ENCODE measurements at regions not wholly inside any gene's neighbourhood (a gene's known extent, or its start where the extent isn't known, plus 50 kb on each side); places are given as distances from the start of the nearest gene placed in this dataset.

DNA sequence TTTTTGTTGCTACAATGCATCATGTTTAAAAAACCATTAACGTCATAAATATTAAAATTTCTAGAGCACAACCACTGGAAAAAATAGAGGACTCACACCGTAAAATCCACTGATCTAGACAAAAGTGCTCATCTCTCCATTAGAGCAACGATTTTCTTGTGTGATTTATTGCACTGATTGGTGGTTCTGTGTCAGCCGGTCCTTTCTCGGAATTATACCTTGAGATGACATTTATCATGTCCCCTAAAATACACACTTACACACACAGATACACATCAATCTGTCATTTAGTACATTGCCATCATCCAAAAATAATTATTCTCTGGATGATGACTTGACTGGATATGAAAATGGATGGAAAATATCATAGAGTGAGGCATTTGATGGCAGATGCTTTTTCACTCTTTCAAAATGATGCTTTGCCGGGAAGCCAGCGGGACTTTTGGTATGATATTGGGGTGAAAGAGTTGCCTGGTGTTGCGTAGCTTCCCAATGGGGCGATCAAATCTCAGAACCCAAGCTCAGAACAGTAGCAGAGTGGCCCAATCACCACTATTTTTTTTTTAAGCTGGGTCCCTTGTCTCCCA is 226.6 kb downstream of the GAS1 start:
- Histone ChIP-seq H3K9me3 (ENCODE audit: control insufficient read depth in 4 of 4, insufficient read depth in 3 of 4, low read length in 3 of 4) (no peaks in the 10 kb centered on the region), H3K4me3 (no peak overlapping the region), H3K4me1 (ENCODE audit: control insufficient read depth in 5 of 5, insufficient read depth in 5 of 5, low read length in 5 of 5) (peaks cover 0 to 17% (median 4%) of the 10 kb centered on the region in 5 donors), H3K27ac (ENCODE audit: low read depth in 1 of 2, low read length in 1 of 2) (no peak overlapping the region), H3K9ac (ENCODE audit: insufficient read depth in 1 of 2, low read length in 2 of 2) (no peak overlapping the region), H3K36me3 (ENCODE audit: control insufficient read depth in 4 of 4, insufficient read depth in 4 of 4, low read length in 4 of 4) (no peaks in the 10 kb centered on the region), H3K27me3 (ENCODE audit: control insufficient read depth in 3 of 3, insufficient read depth in 3 of 3, low read length in 2 of 3) (peaks cover 0 to 2% (median 0%) of the 10 kb centered on the region in 3 donors)
- DNase-seq (no peak), ATAC-seq (ENCODE audit: insufficient read depth, low FRiP score) (no peak)
- TF ChIP-seq, protein P1, sequence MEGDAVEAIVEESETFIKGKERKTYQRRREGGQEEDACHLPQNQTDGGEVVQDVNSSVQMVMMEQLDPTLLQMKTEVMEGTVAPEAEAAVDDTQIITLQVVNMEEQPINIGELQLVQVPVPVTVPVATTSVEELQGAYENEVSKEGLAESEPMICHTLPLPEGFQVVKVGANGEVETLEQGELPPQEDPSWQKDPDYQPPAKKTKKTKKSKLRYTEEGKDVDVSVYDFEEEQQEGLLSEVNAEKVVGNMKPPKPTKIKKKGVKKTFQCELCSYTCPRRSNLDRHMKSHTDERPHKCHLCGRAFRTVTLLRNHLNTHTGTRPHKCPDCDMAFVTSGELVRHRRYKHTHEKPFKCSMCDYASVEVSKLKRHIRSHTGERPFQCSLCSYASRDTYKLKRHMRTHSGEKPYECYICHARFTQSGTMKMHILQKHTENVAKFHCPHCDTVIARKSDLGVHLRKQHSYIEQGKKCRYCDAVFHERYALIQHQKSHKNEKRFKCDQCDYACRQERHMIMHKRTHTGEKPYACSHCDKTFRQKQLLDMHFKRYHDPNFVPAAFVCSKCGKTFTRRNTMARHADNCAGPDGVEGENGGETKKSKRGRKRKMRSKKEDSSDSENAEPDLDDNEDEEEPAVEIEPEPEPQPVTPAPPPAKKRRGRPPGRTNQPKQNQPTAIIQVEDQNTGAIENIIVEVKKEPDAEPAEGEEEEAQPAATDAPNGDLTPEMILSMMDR (IDR thresholded peaks at IDR 0.05; ENCODE audit: control extremely low read depth, extremely low read depth) = no peak
- WGBS, 2 donors = 91 to 94% methylated on average over 9 of the region's 9 CpGs

DNA sequence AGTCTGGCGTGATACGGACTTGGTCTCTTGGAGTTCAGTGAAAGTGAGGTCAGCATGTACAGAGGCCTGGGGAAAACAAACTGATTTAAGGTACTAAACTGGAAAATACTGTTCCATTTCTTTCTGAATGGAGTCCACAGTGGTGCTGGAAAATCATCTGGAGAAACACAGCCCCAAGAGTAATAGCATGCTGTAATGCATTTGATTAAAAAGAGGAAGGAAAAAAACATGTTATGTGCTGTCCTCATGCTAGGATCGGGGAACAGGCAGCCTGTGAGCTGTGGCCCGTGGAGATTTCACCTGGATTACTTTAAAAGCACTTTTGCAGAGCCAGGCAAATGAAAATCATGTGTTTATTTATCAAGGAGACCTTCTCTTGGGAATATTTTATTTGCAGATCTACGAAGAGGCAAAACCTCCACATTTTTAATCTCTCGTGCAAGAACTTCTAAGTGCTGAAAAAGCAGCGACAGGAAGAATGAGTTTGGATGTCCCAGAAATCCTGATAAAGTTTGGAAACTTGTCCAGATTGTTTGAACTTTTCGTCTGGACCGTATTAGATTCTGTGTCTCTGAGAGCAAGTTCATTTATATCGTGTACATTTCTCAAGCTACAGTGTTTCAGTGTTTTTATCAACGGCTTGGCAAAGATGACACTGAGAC is 228.8 kb downstream of the GAS1 start:
- TF ChIP-seq, protein P1 (IDR thresholded peaks at IDR 0.05; ENCODE audit: control extremely low read depth, extremely low read depth) = no peak
- H3K36me3 ChIP-seq (ENCODE audit: control insufficient read depth in 4 of 4, insufficient read depth in 4 of 4, low read length in 4 of 4) = no peaks in the 10 kb centered on the region
- H3K9me3 ChIP-seq (ENCODE audit: control insufficient read depth in 4 of 4, insufficient read depth in 3 of 4, low read length in 3 of 4) = no peaks in the 10 kb centered on the region
- ATAC-seq (ENCODE audit: insufficient read depth, low FRiP score) (no peak), DNase-seq (peak in 1 of 3 donors; percentile 37)
- H3K4me3 ChIP-seq = no peak overlapping the region
- WGBS, 2 donors = 73 to 76% methylated on average over 11 of the region's 11 CpGs
- no peak overlapping the region for H3K9ac ChIP-seq (ENCODE audit: insufficient read depth in 1 of 2, low read length in 2 of 2)
- peaks cover 0 to 2% (median 0%) of the 10 kb centered on the region in 3 donors for H3K27me3 ChIP-seq (ENCODE audit: control insufficient read depth in 3 of 3, insufficient read depth in 3 of 3, low read length in 2 of 3)
- peaks cover 0 to 17% (median 4%) of the 10 kb centered on the region in 5 donors for H3K4me1 ChIP-seq (ENCODE audit: control insufficient read depth in 5 of 5, insufficient read depth in 5 of 5, low read length in 5 of 5)
- peak overlapping the region in 1 of 2 donors; percentile 37 for H3K27ac ChIP-seq (ENCODE audit: low read depth in 1 of 2, low read length in 1 of 2)

DNA sequence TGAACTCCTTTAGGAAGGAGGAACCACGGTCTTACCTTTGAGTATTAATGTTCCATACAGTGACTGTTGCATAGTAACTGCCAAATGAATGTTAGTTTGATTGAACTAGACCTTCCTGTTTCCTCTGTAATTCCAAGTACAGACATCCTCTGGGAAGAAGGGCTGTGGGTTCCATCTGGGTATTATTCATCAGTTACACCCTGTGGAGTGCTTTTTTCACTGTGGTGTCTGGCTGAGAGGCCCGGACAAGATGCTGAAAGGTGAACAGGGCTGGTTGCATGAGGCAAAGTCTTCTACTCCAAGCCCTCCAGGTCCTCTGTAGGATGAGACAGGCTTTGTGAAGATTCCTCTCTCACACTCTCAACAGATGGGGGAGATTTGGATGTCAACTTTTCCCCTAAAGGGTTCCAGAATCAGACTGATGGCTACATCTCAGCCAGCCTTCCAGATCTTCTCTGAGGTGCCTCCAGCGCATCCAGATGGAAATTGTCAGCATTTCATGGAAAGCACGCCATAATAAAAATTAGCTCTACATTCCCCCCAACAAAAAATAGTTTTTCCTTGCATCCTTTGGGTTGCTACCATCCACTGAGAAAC is 230.9 kb downstream of the GAS1 start:
- 80 to 89% methylated on average over 4 of the region's 4 CpGs for WGBS, 2 donors
- H3K27me3 ChIP-seq (ENCODE audit: control insufficient read depth in 3 of 3, insufficient read depth in 3 of 3, low read length in 2 of 3) = peaks cover 0 to 2% (median 0%) of the 10 kb centered on the region in 3 donors
- H3K4me1 ChIP-seq (ENCODE audit: control insufficient read depth in 5 of 5, insufficient read depth in 5 of 5, low read length in 5 of 5) = peaks cover 0 to 6% (median 4%) of the 10 kb centered on the region in 5 donors
- no peaks in the 10 kb centered on the region for H3K36me3 ChIP-seq (ENCODE audit: control insufficient read depth in 4 of 4, insufficient read depth in 4 of 4, low read length in 4 of 4)
- no peaks in the 10 kb centered on the region for H3K9me3 ChIP-seq (ENCODE audit: control insufficient read depth in 4 of 4, insufficient read depth in 3 of 4, low read length in 3 of 4)
- no peak for ATAC-seq (ENCODE audit: insufficient read depth, low FRiP score)
- TF ChIP-seq, protein P1 (IDR thresholded peaks at IDR 0.05; ENCODE audit: control extremely low read depth, extremely low read depth) = no peak
- no peak for DNase-seq
- no peak overlapping the region for H3K9ac ChIP-seq (ENCODE audit: insufficient read depth in 1 of 2, low read length in 2 of 2)
- no peak overlapping the region for H3K27ac ChIP-seq (ENCODE audit: low read depth in 1 of 2, low read length in 1 of 2)
- H3K4me3 ChIP-seq = no peak overlapping the region

Data from lung (tissue), 11 donors.